Fibroblast of villous mesenchyme (primary cell): ENCODE measurements at regions not wholly inside any gene's neighbourhood (a gene's known extent, or its start where the extent isn't known, plus 50 kb on each side); places are given as distances from the start of the nearest gene placed in this dataset.

Experiments
- DNase-seq: peaks from one replicate; pipeline ENCODE4 v3.0.0-alpha.2; 2010; ENCODE audit warnings: low read depth
- H3K4me3 ChIP-seq: 2 replicates; pipeline ENCODE4 v1.5.1; 2011; ENCODE audit warnings: low read depth, mild to moderate bottlenecking, low read length
- CTCF ChIP-seq: IDR thresholded peaks from 2 replicates; pipeline ENCODE4 v1.5.1; 2012; ENCODE audit warnings: low read depth, mild to moderate bottlenecking, low read length; ENCODE audit not compliant: insufficient read depth

DNA sequence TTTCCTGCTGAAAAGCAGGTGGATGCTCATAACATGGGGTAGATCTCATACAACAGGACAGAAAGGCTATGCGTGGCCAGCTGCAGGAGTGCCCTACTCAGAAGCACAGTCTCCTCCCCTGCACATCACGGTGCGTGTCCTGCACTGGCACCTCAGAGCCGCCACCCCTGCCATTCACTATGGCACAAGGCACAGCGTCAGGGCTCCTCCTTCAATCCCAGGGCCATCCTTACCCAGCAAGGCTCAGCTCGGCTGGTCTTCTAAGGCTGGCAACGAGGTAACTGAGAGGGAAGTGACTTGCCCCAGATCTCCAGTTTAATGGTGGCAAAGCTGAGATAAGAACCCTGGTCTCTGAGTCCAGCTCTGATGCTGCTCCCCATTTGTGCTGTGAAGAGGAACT, 97.1 kb downstream of the CPN2 start:
- no peak for DNase-seq
- TF ChIP-seq CTCF = no peak
- H3K4me3 ChIP-seq = no peak overlapping the region

DNA sequence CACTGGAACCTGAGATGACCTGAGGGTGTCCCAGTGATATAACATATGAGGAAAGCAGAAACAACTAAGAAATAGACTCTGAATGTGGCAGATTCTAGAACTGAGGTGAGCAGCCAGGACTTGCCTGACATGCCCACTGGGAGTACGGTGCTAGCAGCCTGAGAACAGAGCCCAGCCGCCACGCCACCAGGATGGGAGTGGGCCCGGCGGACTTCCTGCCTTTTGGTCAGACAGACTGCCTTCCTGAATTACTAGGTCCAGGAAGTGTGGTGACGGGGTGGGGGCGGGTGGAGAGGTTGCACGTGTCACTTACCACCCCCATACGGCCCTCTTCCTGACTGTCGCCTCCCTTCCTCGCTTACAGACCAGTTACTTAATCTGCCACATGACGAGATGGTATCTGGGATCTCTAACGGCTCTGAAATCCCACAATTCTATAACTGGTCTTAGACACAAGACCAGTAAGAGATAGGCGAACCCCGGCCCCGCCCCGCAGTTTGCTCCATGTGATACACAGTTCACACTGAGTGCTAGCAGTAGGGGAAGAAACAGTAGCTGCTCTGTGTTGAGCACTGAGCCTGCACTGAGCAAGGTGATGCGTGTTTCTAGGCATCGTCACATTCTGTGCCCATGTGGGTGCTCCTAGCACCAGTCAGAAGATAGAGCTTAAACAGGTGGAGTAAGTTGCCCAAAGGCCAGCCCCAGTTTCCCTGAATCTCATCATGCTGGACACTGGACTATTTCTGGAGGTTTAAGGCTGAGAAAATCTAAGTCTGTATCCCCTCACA, 95.7 kb downstream of the CPN2 start:
- no peak overlapping the region for H3K4me3 ChIP-seq
- no peak for TF ChIP-seq CTCF
- DNase-seq = peak; percentile 91

DNA sequence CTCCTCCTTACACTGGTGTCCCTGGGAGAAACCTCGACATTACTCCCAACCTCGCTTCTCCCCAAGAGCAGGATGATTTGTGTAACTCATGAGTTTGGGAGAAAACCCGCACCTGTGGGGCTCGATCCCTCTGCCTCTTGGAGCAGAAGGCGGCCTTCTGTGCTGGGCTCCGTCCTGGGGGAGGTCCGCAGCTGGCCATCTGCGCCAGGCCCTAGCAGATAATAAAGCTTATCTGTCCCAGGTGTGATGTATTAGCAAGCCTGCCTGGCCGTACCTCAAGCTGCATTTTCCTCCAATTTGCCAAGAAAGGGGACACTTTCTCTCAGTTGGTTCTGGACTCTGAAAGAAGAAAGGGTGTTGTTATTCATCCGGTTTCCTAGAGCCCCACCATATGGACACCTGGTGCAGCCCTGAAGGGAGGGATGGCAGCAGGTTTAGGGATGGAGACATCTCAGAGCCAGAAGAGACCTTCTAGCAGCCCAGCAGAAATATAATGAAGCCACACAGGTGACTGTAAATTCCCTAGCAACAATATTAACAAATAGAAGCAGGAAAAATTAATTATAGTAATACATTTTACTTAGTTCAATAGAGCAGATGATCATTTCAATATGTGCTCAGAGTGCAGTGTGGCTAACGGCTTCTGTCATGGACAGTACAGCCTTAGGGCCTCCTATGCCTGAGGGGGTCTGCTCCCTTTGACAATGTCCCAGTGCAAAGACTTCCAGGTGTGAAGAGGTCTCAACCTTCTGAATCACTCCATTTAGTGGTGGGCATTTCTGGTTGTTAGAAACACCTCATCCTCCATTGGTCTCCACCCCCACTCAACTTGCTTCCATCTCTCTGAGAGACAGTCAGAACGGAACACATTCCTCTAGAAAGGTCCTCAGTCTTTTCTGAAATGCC, 94.8 kb downstream of the CPN2 start:
- no peak overlapping the region for H3K4me3 ChIP-seq
- TF ChIP-seq CTCF = no peak
- no peak for DNase-seq

DNA sequence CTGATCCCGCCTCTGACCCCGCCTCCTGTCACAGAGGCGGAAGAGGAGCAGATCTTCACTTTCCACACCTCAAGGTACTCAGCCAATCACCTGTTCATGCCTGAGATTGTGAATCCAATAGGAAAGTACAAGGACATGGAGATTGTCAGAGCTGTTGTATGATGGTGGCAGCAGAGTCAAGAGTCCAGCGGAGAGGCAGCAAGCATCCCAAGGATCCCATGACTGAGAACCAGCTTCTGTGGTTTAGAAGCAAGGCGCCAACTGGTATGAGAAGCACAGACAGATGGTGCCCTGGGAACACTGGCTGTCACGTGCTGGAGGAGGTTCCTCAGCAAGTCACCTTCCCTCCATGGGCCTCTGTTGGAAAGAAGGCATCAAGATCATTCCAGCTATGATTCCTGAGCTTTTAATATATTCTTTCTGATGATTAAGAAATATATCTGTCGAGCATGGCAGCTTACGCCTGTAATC, 93.9 kb downstream of the CPN2 start:
- H3K4me3 ChIP-seq = no peak overlapping the region
- no peak for DNase-seq
- no peak for TF ChIP-seq CTCF

GRCh38 chr3:194257916-194258668, 93.0 kb downstream of the CPN2 start:
- DNase-seq = no peak
- no peak for TF ChIP-seq CTCF
- no peak overlapping the region for H3K4me3 ChIP-seq

DNA sequence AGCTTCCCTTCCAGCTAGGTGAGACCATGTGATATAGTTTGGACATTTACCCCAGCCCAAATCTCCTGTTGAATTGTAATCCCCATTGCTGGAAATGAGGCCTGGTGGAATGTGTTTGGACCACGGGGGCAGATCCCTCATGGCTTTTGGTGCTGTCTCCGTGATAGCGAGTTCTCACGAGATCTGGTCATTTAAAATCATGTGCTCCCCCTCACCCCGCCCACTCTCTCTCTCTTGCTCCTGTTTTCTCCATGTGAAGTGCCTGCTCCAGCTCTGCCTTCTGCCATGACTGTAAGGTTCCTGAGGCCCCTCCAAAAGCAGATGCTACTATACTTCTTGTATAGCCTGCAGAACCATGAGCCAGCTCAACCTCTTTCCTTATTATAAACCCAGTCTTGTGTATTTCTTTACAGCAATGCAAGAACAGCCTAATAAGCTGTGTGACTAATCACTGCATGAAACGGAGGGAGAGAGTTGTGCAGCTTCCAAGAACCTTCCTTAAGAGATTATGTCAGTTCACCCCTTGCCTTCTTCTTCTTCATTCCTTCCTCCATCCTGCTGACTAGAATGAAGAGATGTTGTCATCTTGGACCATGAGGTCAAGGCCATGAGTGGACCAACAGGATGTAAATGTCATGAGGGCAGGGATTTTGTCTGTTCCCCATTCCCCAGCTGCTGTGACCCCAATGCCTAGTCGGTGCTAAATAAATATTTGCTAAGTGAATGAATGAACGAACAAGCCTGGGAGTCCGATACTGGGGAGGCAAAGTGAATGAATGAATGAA, 91.0 kb downstream of the CPN2 start:
- H3K4me3 ChIP-seq = no peak overlapping the region
- no peak for TF ChIP-seq CTCF
- DNase-seq = peak; percentile 47
